GDM1 (cell line): ENCODE measurements at regions not wholly inside any gene's neighbourhood (a gene's known extent, or its start where the extent isn't known, plus 50 kb on each side); places are given as distances from the start of the nearest gene placed in this dataset.

Experiments
- DNase-seq: peaks from one replicate; lab custom pipeline; 2025; lab: John Stamatoyannopoulos, UW

DNA sequence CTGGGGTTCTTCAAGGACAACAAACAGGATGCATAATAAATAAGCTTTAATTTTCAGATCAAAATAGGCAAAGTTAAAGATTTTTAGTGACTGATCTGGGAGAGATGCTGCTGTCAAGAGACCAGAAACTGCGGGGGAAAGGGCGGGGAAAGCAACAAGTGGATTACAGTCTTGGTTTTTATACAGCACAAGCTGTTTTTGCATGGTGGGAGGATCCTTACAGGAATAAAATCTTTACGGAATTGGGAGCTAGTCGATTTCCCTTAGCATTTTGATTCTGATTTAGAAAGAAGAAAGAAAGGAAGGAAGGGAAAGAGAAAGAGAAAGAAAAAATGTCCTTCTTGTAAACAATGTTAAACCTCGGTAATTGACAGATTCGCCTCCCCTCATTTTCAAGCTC is 242.3 kb upstream of the SP8 start:
- no peak for DNase-seq

DNA sequence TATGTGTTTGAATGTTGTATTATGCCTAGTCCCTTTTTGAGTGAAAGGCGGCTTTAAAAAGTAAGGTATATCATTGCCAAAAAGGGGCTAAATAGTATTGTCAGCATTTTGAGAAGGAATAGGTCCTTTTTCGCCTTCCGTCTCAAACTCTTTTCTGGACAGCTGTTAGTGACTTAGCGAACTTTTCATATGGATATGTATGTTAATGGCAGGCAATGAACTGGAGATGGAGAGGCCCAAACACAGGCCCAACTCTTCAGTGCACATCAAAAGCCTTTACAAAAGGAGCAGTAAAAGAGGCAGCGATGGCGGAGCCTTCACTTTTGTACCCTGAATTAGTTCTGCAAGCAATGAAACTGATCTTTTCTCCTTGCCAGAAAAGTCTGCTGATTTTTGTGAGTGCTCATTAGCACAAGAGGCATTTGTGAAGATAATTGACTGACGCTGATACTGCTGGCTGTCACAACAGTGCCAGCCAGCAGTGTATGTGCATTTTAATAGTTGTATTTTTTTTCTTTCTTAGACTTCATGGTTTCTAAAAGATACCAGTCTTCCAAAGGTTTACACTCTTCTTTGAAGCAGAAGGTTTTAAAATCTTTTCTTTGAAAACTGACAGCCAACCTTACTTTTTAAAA is 243.7 kb upstream of the SP8 start:
- no peak for DNase-seq

GRCh38 chr7:21041252-21041651 is 254.6 kb upstream of the SP8 start:
- no peak for DNase-seq

- no peak for DNase-seq
These were observed 255.0 kb upstream of the SP8 start for GRCh38 chr7:21041666-21042065.

DNA sequence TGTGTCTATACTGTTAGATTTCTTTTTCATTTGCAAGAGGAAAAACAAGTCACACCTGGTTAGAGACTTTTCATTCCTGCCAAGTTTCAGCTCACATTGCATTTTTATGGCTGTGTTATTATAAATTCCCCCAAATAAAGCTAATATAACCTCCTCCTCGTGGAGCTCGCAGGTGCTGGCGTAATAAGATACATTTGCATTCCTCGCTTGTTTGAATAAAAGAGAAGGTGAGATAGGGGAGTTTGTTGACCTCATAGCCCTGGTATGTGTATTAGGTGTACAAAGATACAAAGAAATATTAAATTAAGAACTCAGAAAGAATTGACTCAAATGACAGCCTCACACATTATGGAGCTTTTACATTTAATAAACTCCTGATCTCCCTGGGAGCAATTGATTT is 257.7 kb upstream of the SP8 start:
- DNase-seq, result no peak

DNA sequence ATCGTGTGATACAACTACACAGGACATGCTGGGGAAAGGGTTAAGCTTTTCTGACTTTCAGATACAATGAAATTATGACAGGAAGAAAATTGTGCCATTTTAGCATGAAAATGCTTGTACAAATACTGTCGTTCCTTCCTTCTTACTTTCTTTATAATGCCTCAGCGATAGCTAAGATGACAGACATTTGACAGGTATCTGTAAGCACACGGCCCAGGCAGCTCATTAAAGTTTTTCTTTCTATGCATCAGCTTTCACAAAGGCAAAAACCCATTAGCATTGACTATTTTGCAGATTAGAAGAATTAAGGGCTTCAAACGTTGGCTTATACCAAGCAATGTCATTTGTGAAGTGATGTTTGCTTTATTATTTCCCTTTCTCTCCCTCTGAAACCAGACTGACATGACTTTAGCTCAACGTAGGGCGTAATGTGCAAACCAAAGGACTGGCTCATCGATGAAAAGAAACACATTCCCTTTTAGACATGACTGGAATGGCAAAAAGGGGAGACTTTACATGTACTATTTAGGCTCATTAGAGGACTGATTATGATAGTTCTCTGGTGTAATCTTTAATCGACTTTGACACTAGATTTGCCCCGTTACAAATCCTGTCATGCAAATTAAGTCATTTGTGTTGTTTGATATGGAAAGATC is 258.4 kb upstream of the SP8 start:
- no peak for DNase-seq

GRCh38 chr7:21051865-21052264 is 265.2 kb upstream of the SP8 start:
- no peak for DNase-seq

GRCh38 chr7:21054427-21055112 is 267.9 kb upstream of the SP8 start:
- no peak for DNase-seq

DNA sequence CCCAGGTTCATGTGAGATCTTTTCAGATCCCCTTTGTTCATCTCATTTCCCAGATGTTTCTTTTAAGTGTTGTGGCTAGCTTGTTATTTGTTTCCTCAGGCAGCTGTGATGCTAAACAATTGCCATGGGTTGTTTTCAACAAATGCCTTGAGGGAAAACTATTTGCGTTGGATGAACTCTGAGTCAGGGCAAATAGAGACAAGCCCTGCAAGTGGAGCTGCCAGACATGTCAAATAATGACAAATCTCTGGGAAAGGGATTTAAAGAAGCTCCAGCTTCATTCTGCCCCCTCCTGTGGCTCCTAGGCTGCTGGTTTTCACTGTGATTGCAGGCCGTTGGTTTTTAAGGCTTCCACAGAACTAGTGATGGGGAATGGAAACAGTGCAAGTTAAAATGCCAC is 272.4 kb upstream of the SP8 start:
- no peak for DNase-seq

DNA sequence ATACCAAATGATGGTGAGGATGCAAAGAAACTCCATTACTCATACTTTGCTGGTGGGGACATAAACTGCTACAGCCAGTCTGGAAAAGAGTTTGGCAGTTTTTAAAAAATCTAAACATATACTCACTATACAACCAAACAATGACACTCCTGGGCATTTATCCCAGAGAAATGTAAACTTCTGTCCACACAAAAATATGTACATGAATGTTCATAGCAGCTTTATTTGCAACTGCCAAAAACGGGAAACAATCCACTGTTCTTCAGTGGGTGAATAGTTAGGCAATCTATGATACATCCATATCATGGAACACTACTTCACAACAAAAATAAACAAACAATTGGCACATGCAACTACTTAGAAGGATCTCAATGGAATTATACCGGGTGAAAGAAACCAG is 276.4 kb upstream of the SP8 start:
- no peak for DNase-seq

DNA sequence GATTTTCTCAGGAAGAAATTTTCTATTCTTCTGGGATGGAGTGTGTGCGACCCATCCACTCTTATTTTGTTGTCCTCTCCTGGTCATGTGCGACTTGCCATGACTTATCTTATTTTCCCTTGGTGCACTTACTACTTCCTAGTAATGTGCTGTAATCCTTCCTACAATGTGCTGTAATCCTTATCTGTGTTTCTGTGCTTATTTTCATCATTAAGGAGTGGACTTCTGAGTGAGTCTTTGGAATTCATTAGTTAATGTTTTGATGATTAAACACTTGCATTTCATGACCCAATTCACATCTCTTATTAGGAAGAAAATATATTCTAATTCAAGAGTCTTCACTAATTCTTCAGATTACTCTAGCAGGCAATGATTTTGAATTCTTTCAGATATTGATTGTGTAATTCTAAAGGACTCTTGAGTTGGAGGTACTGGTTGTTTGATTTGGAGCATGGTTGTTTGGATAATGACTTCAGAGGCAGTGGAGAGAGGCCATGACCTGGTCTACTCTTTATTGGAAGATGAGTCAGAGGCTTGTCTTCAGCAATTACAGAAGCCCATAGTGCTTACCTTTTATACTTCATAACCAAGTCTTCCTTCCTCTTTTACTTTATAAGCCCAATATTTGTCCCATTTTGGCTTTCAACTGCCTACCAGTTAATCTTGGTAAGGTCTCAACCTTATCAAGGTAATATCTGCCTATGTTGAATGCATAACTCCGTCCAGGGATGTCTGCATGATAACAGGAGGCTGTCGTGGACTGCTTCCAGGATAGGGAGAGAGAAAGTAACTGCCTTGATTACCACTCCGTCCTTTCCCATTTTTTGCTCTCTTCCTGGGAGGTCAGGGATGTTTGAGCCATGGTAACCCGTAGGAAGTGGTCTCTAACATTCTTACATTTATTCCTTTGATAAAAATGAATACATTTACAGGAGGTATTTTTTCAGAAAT is 278.3 kb upstream of the SP8 start:
- DNase-seq, result no peak

DNA sequence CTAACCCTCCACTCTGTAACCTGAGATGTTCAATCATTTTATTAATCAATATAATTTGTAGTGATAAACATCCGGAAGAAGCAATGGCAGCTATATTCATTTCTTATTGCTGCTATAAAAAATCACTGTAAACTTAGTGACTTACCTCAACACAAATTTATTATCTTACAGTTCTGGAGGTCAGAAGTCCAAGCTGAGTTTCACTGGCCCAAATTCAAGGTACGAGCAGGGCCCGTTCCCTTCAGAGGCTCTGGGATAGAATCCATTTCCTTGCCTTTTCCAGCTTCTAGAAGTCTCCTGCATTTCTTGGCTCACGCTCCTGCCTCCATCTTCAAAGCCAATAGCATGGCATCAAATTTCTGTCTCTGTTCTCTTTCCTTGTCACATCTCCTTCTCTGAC is 279.5 kb upstream of the SP8 start:
- DNase-seq, result no peak

GRCh38 chr7:21067216-21067615 is 280.5 kb upstream of the SP8 start:
- DNase-seq, result no peak

- no peak for DNase-seq
These were observed 283.9 kb upstream of the SP8 start for GRCh38 chr7:21070571-21071090.

- DNase-seq, result no peak
These were observed 285.1 kb upstream of the SP8 start for GRCh38 chr7:21071561-21072501.

- DNase-seq, result no peak
These were observed 289.4 kb upstream of the SP8 start for GRCh38 chr7:21076054-21076453.

GRCh38 chr7:21076574-21076973 is 289.9 kb upstream of the SP8 start:
- no peak for DNase-seq

DNA sequence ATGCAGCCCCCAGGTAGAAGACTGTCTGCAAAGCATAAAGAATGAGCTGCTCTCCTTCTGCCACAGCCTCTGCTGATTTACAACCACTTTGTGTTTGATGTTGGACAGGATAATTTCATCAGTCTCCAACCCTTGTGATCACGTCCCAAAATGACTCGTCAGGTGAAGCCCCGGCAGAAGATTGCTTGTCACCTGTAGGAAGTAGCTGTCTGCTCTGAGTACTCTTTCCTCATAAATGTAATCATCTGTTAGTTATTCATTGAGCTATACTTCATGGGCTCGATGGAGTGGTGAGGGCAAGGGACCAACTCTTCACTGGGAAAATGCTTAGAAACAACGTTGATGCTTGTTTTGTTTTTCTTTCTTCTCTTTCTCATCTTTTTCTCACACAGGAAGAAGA is 290.9 kb upstream of the SP8 start:
- no peak for DNase-seq

GRCh38 chr7:21084286-21084685 is 297.6 kb upstream of the SP8 start:
- DNase-seq, result no peak

DNA sequence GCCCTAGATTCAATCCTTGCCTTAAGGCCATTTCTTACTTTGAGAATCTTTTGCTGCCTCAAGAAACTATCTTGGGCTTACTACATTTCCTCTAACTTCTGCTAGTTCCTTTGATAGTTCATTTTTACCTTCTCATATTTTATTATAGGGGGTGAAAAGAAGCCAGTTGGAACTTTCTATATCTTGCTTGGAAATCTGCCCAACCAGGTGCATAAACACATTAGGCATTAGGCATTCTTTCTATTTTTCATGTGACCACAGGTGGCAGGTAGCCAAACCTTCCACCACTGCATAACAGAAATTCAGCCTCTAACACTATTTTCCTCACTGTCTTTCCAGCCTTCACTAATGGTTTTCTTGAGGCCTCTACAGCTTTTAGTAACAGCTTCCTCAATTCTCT is 300.0 kb upstream of the SP8 start:
- no peak for DNase-seq

DNA sequence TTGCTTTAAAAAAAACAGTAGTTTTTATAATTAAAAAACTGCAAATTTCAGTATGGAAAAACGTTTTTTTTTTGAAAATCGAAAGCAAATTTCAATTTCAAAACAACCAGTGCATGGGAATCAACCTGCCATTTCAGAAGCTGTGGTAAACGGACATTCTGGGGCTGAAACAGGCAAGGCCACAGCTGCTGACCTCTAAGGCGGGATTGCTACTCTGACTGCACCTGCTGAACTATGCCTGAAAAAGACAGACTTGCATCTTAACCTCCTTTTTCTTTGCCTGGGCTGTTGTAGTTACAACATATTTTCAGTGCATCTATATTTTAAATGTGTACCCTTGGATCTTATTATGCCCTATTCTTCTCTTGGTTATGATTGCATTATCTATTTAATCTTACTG is 303.0 kb upstream of the SP8 start:
- DNase-seq, result no peak
